OCI-LY7 (cell line): ENCODE measurements at regions not wholly inside any gene's neighbourhood (a gene's known extent, or its start where the extent isn't known, plus 50 kb on each side); places are given as distances from the start of the nearest gene placed in this dataset.

Source experiments
- CTCF ChIP-seq: fragments of 200-600 bp; sonication (generic); conservative IDR thresholded peaks from 2 replicates; pipeline ENCODE4 v1.5.1; 2014; ENCODE audit warnings: mild to moderate bottlenecking, antibody characterized with exemption, low read length, moderate library complexity, mixed read lengths
- EZH2phosphoT487 ChIP-seq: fragments of 200-600 bp; sonication (generic); IDR thresholded peaks from 2 replicates; pipeline ENCODE4 v1.6.1; 2018; ENCODE audit warnings: low read depth, borderline replicate concordance, mild to moderate bottlenecking, mixed run types, antibody characterized with exemption, low read length, moderate library complexity, mixed read lengths

GRCh38 chr12:131603939-131604795 is 106.7 kb upstream of the SFSWAP start:
- TF ChIP-seq CTCF (no peak), EZH2phosphoT487 (no peak)
